ENCODE measurements at regions not wholly inside any gene's neighbourhood (a gene's known extent, or its start where the extent isn't known, plus 50 kb on each side); places are given as distances from the start of the nearest gene placed in this dataset.

GRCh38 chr3:132898141-132898540, 140.1 kb upstream of the TMEM108 start:
- DNase-seq, result no peak

DNA sequence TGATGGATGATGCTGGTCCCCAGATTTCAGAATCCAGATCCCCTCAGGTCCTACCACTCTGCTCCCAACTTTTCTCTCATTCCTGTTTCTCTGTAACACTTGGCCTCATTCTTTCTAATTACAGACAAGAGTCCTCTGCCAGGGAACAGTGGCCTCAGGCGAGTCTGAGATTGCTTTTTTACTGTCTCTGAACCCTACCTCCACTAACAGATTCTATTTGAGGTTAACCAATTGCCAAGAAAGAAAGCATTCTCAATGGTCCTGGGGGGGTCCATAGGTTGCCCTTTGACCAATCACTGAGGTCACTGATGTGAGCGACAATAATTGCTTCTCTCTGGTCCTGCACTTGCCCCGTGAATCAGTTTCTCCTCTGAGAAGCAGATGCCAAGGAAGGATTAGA, 145.2 kb upstream of the TMEM108 start:
- no peak for DNase-seq

DNA sequence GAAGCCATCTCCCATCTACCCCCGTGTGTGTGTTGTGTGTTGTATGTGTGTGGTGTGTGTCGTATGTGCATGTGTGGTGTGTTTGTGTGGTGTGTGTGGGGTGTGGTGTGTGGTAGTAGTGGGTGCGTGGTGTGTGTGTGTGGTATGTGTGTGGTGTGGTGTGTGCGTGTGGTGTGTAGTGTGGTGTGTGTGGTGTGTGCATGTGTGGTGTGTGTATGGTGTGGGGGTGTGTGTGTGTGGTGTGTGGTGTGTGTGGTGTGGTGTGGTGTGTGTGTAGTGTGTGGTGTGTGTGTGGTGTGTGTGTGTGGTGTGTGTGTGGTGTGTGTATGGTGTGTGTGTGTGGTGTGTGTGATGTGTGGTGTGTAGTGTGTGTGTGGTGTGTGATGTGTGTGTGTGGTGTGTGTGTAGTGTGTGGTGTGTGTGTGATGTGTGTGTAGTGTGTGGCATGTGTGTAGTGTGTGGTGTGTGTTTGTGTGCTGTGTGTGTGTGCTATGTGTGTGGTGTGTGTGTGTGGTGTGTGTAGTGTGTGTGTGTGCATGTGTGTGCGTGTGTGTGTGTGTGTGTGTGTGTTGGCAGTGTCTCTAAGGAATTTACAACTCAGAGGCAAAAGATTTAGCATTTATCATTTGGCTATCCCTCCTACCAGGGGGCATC, 156.3 kb upstream of the TMEM108 start:
- no peak for DNase-seq

DNA sequence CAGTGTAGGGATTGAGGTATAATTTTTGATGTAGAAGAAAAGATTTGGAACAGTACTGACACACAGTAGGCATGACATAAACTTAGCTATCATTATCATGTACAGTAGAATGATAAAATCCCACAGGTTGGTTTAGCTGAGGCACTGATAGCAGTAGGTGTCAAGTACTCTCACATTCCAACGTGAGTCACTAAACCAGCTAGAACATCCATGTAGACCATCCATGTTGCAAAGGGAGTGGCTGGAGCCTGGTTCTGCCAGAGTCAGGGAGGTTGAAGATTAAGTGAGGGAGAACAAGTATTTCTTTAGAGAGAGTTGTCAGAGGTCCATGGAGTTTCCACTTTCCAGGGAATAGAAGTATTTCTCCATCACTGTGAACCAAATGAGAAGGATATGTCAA, 157.2 kb upstream of the TMEM108 start:
- DNase-seq, result no peak

DNA sequence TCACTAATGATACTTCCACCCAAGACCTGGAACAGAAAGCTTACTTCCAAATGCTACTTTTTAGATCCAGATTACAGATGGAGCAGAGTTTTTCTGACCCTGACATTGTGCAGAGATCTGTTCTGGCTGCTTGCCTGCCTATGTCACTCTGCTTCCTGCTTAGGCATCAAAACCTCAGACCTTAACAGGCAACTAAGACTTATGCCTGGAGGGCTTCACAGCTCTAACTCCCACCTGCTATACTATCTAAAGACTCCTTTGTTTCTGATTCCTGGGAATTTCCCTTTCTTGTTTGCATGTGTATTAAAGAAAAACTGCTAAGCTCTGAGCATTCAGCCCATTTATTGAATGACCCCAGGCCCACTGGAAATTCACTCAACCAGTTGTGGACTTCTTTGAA, 157.4 kb upstream of the NPHP3 start:
- no peak for DNase-seq

DNA sequence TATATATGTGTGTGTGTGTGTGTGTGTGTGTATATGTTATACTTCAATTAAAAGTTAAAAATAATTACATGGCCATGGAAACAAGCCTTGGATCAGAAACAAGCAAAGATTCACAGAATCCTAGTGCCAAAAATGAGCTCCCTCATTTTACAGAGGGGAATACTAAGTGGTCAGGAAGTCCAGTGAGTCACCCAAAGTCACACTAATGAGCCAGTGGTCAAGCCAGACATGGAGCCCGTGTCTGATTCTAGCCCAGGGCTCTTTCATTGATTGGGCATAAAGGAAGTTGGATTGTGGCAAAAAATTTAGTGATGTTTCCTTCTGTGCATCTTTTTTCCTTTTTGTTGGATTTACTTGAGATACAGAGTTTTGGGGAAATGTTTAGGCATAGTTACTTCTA, 152.5 kb upstream of the NPHP3 start:
- DNase-seq, result no peak

DNA sequence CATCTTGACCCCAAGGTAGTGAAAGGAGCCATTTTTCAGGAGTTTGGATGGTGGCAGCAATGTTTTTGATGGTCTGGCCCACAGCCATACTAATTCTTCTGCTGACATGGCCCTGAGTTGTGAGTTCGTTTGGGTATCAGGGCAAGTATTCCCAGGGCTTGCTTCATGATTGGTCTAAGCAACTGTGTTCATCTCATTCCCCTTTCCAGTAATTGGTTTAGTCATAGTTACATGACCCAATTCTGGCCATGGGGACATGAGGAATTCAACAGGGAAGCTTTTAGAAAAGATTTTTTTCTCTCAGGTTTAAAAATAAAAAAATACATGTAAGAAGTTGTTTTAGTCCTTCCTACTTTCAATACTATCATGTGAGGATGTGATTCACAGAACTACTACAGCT, 150.5 kb upstream of the NPHP3 start:
- no peak for DNase-seq

GRCh38 chr3:132871956-132872355, 149.7 kb upstream of the NPHP3 start:
- no peak for DNase-seq

- DNase-seq, result peak; percentile 95
Observed at GRCh38 chr3:132870541-132870940, 148.3 kb upstream of the NPHP3 start.

- no peak for DNase-seq
Observed at GRCh38 chr3:132867956-132868355, 145.7 kb upstream of the NPHP3 start.

GRCh38 chr3:132867526-132867925, 145.3 kb upstream of the NPHP3 start:
- DNase-seq, result no peak

- DNase-seq, result no peak
Observed at GRCh38 chr3:132857317-132857716, 135.1 kb upstream of the NPHP3 start.

GRCh38 chr3:132854856-132855535, 132.8 kb upstream of the NPHP3 start:
- DNase-seq, result peak; percentile 70

DNA sequence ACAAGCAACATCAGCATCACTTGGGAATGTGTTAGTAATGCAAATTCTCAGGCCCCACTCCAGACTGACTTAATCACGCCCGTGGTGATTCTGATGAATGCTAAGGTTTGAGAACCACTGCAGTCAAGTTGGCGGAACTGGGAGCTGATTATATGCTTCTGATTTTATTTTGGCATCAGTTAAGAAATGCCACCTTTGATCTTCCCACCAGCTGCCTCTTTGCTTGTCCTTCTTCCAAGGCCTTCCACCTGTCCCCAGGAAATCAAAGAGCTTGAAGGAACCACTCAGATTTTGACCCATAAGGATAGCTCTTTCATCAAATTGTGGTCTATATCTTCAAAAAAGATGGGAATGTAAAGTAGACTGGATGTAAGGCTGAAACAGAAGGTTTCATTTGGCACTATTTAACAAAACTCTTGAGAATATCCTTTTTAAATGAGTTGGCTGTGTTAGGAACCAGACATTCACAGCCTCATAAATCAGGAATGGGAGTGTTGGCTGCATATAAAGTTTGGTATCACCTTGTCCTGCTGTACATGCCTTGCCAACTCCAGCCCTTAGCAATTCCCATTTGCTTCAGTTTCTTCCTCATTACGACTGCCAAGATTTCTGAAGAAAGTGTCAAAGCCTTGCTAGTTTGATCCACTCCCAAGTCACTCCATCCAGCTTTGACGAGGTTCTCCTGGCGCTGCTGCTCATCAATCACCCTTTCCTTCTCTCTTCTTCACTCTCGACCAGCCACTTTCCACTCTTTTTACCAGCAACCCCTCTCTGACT, 125.8 kb upstream of the NPHP3 start:
- no peak for DNase-seq

GRCh38 chr3:132843851-132844553, 121.8 kb upstream of the NPHP3 start:
- DNase-seq, result no peak

DNA sequence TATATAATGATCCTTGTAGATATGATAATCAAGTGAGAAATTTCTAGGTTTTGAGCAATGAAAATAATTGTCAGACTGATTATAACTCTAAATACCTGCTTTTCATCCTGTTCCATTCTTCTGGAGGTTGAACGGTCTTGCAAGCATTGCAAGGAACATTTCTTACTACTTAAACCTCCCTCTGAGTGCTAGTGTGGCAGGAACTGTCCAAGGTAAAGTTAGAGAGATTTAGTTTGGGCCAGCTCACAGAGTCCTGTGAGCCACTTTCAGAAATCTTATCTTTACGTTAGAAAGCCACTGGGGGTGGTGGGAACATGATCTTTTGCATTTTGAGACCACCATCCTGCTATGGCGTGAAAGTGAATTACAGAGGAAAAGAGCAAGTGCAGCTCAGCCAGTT, 121.1 kb upstream of the NPHP3 start:
- DNase-seq, result no peak

DNA sequence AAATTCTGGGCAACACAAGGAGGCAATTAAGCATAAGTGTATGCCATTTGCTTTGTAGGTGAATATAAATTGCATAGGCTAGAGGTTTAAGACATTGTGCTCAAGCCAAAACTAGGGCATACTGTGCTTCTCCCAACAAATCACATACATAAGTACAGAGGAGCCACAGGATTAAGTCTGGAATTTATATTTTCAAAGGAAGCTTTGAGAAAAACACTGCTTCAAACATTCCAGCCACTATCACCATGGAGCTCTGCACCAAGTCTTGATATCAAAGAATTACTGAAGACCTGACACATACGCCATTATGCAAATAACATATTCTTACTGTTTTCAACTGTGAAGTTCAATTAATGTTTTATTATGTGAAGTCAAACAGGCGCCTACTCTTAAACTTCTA, 119.4 kb upstream of the NPHP3 start:
- DNase-seq, result no peak

GRCh38 chr3:132840201-132840700, 118.0 kb upstream of the NPHP3 start:
- no peak for DNase-seq

DNA sequence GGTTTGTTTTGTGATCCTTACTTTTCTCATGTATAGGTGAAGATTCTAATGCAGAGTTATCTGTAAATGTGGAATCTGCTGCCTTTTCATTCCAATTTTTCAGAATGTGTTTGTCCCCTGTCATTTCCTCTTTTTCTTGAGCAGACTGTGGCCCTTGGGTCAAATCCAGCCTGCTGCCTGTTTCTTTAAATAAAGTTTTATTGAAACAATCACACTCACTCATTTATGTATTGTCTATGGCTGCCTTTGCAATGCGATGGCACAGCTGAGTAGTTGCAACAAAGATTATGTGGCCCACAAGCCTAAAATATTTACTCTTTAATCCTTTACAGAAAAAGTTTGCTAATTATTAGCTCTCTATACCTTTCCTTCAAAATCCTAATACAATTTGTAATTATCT, 116.3 kb upstream of the NPHP3 start:
- DNase-seq, result no peak

DNA sequence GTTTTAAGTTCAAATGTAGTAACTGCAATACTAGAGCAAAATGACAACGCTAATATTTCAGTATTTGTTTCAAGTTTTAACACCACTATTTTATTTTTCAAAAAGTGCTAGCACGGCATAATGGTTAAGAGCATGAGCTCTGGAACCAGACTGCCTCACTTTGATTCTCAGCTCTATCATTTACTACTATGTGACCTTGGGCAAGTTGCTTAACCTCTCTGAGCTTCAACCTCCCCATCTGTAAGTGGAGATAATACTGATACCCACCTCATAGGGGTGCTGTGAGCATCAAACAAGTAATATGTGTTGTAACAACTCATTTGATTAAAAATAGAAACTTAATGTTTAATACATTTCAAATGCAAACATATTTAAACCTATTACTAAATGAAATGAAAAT, 115.4 kb upstream of the NPHP3 start:
- DNase-seq, result no peak

DNA sequence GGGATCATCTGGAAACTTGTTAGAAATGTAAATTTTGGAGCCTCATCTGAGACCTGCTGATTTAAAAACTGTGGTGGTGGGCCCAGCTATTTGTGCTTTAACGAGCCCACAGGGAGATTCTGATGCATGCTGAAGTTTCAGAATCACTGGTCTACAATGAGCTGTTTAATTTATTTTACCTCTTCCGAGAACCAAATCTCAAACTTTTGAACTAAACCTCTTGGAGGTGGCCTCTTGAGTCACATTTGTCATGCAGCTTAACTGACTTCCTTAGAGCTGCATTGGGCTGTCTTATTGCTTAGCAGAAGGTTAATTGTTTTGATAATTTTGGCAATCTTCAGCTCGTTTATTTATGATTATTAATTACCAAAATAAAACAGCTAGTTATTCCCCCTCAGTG, 112.1 kb upstream of the NPHP3 start:
- no peak for DNase-seq

GRCh38 chr3:132829101-132829500, 106.9 kb upstream of the NPHP3 start:
- DNase-seq, result no peak

DNA sequence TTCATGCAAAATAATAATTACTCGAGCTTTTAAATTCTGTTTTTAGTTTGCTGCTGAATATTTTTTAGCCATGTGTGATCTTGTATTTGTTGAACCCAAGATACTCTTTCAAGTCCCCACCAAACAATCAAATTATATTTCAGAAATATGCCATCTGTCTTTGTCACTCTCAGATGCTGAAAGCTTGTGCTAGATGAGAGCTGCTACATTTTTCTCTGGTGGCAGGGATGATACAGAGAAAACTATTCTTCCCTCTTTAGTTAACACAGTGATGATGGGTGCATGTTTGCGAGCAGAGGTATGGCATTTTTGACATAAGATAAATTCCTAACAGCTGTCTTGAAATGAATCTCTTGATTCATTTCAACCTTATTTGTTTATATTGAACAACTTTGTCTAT, 100.6 kb upstream of the NPHP3 start:
- DNase-seq, result no peak
